Heart right ventricle (tissue), 16 donors: ENCODE measurements at regions not wholly inside any gene's neighbourhood (a gene's known extent, or its start where the extent isn't known, plus 50 kb on each side); places are given as distances from the start of the nearest gene placed in this dataset.

Source experiments
- ATAC-seq, 8 donors: fragments of 200-7000 bp; cut with Tn5 transposase; one replicate each; pipeline ENCODE4 v1.9.1; 2020; ENCODE audit warnings: mild to moderate bottlenecking in 8 of 8, moderate library complexity in 8 of 8, moderate number of reproducible peaks in 1 of 8
- DNase-seq, 2 donors: peaks; one replicate each; pipeline ENCODE4 v3.0.0-alpha.2; 2020
- H3K27ac ChIP-seq, 10 donors: fragments of 200-600 bp; sonication (generic) in 2 of 10; one replicate each; pipeline versions ENCODE4 v1.5.0 to v1.8.0; 2020 to 2022; ENCODE audit warnings: mild to moderate bottlenecking in 3 of 10
- H3K27me3 ChIP-seq, 7 donors: fragments of 200-600 bp; one replicate each; pipeline ENCODE4 v1.8.0; 2021 to 2022; ENCODE audit warnings: mild to moderate bottlenecking in 2 of 7
- H3K36me3 ChIP-seq, 9 donors: fragments of 200-600 bp; sonication (generic) in 1 of 9; one replicate each; pipeline versions ENCODE4 v1.5.0 to v1.8.0; 2020 to 2022; ENCODE audit warnings: mild to moderate bottlenecking in 2 of 9
- H3K4me1 ChIP-seq, 9 donors: fragments of 200-600 bp; sonication (generic) in 1 of 9; one replicate each; pipeline versions ENCODE4 v1.5.0 to v1.8.0; 2020 to 2022; ENCODE audit warnings: mild to moderate bottlenecking in 4 of 9
- H3K4me3 ChIP-seq, 10 donors: fragments of 200-600 bp; sonication (generic) in 2 of 10; one replicate each; pipeline versions ENCODE4 v1.5.0 to v1.8.0; 2020 to 2022; ENCODE audit warnings: mild to moderate bottlenecking in 7 of 10, moderate library complexity in 2 of 10
- H3K9me3 ChIP-seq, 11 donors: fragments of 200-600 bp in 10 of 11; sonication (generic) in 2 of 11; one replicate each; pipeline versions ENCODE4 v1.5.0 to v1.8.0; 2013 to 2022; ENCODE audit warnings: mild to moderate bottlenecking in 2 of 11, control low read depth in 1 of 11, moderate library complexity in 1 of 11
- WGBS, 2 donors: extraction: QIAGEN DNeasy Blood & Tissue Kit; methylation state at CpG; one replicate each; pipeline ENCODE4 v1.1.7; 2013; ENCODE audit warnings: inconsistent platforms in 1 of 2; 5-methylcytosine and 5-hydroxymethylcytosine counted together
- intact Hi-C, 10 donors: fragments of 100-400 bp; cut with DNase I; formaldehyde crosslinking; loops; one replicate each; pipeline versions ENCODE4 v1.11.1 to v1.14.2; 2022
- TF ChIP-seq, protein P1 (sequence below), 9 donors: fragments of 200-600 bp; sonication (generic) in 2 of 9; IDR thresholded peaks; one replicate each; pipeline versions ENCODE4 v1.5.0 to v1.8.0; 2021 to 2022; ENCODE audit warnings: antibody characterized with exemption in 9 of 9, mild to moderate bottlenecking in 5 of 9, moderate library complexity in 1 of 9
- donor health status: Arrhythmogenic right ventricular cardiomyopathy.
- donor health status: ischemic (EF 13 %, LVEDD 7.1; RV severe dilation, severe dysfunction).
- donor health status: healthy with polysubstance abuse.
- donor health status: DM: no; HTN: yes; CAD: no.
- donor health status: DM: no; HTN: no; CAD: no.
- donor health status: ischemic (EF 25% LVEDD 6.9; RV normal size, moderate dysfunction).
- donor health status: ischemic (EF 25% LVEDD 5.7; RV mildly dilated, moderate dysfunction).
- donor health status: healthy.
- donor health status: DM: yes; HTN: yes; CAD: no.
- donor health status: Ischemic cardiomyopathy.
- donor health status: ischemic (EF 35%, LVEDD 5.7; RV mildly dilated, moderate dysfunction).
- donor health status: nonischemic (EF 11% LVEDD 7.7; RV severe dilation, severe dysfunction).
- donor health status: DM: yes; HTN: yes; CAD: no.
- donor health status: PGD.
- donor health status: ischemic (EF 29% LVEDD 5.4; RV normal size, mild dysfunction).
- donor health status: nonischemic (EF 23%, LVEDD 6.1; RV moderate dilation, normal function).

DNA sequence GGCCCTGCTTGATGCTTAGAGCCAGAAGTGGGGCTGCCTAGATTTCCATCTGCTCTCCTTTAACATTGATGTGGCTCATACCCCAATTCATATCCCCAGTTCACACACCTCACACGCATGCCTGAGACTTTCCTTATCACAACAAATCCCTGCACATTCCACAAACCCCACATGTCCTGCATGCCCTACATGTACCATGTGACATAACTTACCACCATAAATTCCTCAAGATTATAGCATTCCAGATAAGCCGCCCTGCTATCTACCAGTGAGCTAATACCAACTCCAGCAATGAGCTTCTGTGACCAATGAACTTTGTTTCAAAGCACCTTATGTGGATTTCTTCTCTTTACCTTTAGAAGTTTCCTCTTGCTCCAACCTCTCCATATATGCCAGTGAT, 104.7 kb upstream of the RAB11FIP2 start:
- DNase-seq: no peak
- H3K4me3 ChIP-seq: no peak overlapping the region
- no peak for ATAC-seq
- no peaks in the 10 kb centered on the region for H3K27me3 ChIP-seq
- peaks cover 0 to 9% (median 0%) of the 10 kb centered on the region in 11 donors for H3K9me3 ChIP-seq
- intact Hi-C loops: no loop called here
- H3K27ac ChIP-seq: no peak overlapping the region
- TF ChIP-seq, protein P1, sequence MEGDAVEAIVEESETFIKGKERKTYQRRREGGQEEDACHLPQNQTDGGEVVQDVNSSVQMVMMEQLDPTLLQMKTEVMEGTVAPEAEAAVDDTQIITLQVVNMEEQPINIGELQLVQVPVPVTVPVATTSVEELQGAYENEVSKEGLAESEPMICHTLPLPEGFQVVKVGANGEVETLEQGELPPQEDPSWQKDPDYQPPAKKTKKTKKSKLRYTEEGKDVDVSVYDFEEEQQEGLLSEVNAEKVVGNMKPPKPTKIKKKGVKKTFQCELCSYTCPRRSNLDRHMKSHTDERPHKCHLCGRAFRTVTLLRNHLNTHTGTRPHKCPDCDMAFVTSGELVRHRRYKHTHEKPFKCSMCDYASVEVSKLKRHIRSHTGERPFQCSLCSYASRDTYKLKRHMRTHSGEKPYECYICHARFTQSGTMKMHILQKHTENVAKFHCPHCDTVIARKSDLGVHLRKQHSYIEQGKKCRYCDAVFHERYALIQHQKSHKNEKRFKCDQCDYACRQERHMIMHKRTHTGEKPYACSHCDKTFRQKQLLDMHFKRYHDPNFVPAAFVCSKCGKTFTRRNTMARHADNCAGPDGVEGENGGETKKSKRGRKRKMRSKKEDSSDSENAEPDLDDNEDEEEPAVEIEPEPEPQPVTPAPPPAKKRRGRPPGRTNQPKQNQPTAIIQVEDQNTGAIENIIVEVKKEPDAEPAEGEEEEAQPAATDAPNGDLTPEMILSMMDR (IDR thresholded peaks at IDR 0.05): no peak
- WGBS, 2 donors: 51 to 55% methylated on average over 2 of the region's 2 CpGs
- no peaks in the 10 kb centered on the region for H3K36me3 ChIP-seq
- no peaks in the 10 kb centered on the region for H3K4me1 ChIP-seq

DNA sequence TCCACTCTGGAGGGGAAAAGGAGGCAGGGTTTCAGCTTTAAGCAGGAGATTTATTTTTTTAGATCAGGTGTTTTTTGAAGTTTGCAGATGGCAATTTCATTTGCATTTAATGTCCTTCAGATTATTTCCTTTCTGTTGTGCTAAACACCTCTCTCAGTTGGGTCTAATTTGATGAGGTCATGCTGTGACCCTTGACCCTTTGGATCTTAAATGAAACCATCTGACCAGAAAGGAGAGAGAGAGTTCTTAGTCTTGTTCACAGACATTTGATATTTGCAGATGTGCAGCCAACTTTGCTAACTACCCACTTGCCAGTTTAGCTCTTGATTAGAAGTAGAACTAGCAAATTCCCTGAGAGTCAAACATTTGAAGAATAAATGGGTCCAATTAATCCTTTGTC, 101.5 kb upstream of the RAB11FIP2 start:
- intact Hi-C loops: no loop called here
- ATAC-seq: no peak
- TF ChIP-seq, protein P1 (IDR thresholded peaks at IDR 0.05): no peak
- Histone ChIP-seq H3K27ac (no peak overlapping the region), H3K4me3 (no peak overlapping the region), H3K27me3 (no peaks in the 10 kb centered on the region), H3K36me3 (no peaks in the 10 kb centered on the region), H3K9me3 (no peaks in the 10 kb centered on the region), H3K4me1 (no peaks in the 10 kb centered on the region)
- DNase-seq: no peak

DNA sequence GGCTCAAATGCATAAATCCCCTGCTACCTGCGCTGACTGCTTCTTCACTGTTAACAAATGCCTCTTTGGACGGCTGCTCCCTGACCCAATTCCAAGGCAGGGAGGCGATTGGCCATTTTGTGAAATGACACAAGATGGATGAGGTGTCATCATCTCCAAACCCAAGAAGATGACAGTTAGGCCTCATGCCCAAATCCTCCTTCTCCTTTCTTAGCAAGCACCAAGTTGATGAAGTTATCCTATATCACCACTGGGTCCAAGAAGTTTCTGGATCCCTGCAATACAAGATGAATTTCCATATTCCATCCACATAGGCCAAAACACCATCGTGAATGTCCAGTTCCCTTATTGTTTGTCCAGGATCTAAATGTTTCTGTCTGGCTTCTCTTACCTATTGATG, 98.5 kb upstream of the RAB11FIP2 start:
- Histone ChIP-seq H3K27ac (no peak overlapping the region), H3K9me3 (no peaks in the 10 kb centered on the region), H3K4me1 (no peaks in the 10 kb centered on the region), H3K4me3 (no peak overlapping the region), H3K36me3 (no peaks in the 10 kb centered on the region), H3K27me3 (no peaks in the 10 kb centered on the region)
- DNase-seq (no peak), ATAC-seq (no peak)
- TF ChIP-seq, protein P1 (IDR thresholded peaks at IDR 0.05): no peak
- WGBS, 2 donors: 82% methylated on average over 4 of the region's 4 CpGs
- intact Hi-C loops: no loop called here

DNA sequence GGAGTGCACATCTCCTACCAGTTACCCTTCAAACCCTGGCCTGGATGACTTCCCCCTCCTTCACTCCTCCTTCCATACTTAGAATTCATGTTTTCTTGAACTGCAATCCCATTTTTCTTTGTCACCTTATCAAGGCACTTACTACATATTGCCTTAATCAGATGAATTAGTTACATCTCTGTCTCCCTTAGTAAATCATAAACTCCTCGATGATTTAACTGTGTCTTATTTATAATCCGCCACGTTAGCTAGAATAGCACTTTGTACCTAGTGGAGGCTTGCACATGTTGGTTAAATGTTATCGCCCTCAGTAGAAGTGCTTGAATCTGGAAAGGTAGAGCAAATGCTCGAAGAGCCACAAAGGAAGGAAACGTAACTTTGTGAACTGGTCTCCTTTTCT, 94.7 kb upstream of the RAB11FIP2 start:
- H3K9me3 ChIP-seq: no peaks in the 10 kb centered on the region
- H3K4me1 ChIP-seq: no peaks in the 10 kb centered on the region
- no peak overlapping the region for H3K27ac ChIP-seq
- H3K4me3 ChIP-seq: no peak overlapping the region
- DNase-seq (no peak), ATAC-seq (no peak)
- TF ChIP-seq, protein P1 (IDR thresholded peaks at IDR 0.05): no peak
- intact Hi-C loops: no loop called here
- 88 to 90% methylated on average over 6 of the region's 6 CpGs for WGBS, 2 donors
- no peaks in the 10 kb centered on the region for H3K36me3 ChIP-seq
- H3K27me3 ChIP-seq: no peaks in the 10 kb centered on the region

DNA sequence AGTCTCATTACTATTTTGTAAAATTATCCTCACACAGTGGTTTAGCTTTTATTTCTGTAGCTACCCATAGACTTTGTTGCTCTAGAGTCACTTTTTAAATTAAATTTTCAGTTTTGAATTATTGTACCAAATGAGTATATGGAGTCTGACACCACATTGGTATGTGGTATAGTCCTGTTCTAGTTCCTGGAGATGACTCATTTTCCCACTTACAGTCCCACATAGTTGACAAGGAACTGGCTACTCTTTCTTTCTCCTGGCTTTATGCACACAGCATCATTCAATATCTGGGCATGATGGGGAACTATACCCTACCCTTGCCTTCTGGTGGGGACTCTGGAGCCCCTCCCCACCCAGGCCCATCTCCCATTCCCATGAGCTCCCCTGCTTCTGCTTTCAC, 92.6 kb upstream of the RAB11FIP2 start:
- intact Hi-C loops: no loop called here
- DNase-seq: no peak
- no peak for ATAC-seq

More for the DNA sequence above, 92.6 kb upstream of the RAB11FIP2 start:
- Histone ChIP-seq H3K4me3 (no peak overlapping the region), H3K4me1 (no peaks in the 10 kb centered on the region), H3K27me3 (no peaks in the 10 kb centered on the region), H3K36me3 (no peaks in the 10 kb centered on the region), H3K27ac (no peak overlapping the region), H3K9me3 (no peaks in the 10 kb centered on the region)
- TF ChIP-seq, protein P1 (IDR thresholded peaks at IDR 0.05): no peak
